DMS153 treated with DMSO at 0.1 percent for 48 hours (cell line): ENCODE measurements at regions not wholly inside any gene's neighbourhood (a gene's known extent, or its start where the extent isn't known, plus 50 kb on each side); places are given as distances from the start of the nearest gene placed in this dataset.

Experiments
- DNase-seq: peaks from one replicate; lab custom pipeline; 2025; ENCODE audit not compliant: unreplicated experiment; lab: John Stamatoyannopoulos, UW

GRCh38 chr5:135249658-135250057 is 149.4 kb downstream of the MACROH2A1 start:
- no peak for DNase-seq

GRCh38 chr5:135248801-135249231 is 150.2 kb downstream of the MACROH2A1 start:
- DNase-seq, result no peak

- DNase-seq, result no peak
Observed at GRCh38 chr5:135246923-135247795, 151.9 kb downstream of the MACROH2A1 start.

- no peak for DNase-seq
Observed at GRCh38 chr5:135246605-135246922, 152.5 kb downstream of the MACROH2A1 start.

- no peak for DNase-seq
Observed at GRCh38 chr5:135245521-135246499, 153.2 kb downstream of the MACROH2A1 start.

GRCh38 chr5:135244620-135245021 is 154.4 kb downstream of the MACROH2A1 start:
- DNase-seq, result no peak

GRCh38 chr5:135243556-135244285 is 155.3 kb downstream of the MACROH2A1 start:
- DNase-seq, result no peak

- no peak for DNase-seq
Observed at GRCh38 chr5:135242866-135243555, 156.0 kb downstream of the MACROH2A1 start.

- DNase-seq, result no peak
Observed at GRCh38 chr5:135242021-135242865, 156.8 kb downstream of the MACROH2A1 start.

GRCh38 chr5:135241536-135241935 is 157.5 kb downstream of the MACROH2A1 start:
- no peak for DNase-seq

- no peak for DNase-seq
Observed at GRCh38 chr5:135240781-135241360, 158.2 kb downstream of the MACROH2A1 start.

GRCh38 chr5:135240283-135240633 is 158.8 kb downstream of the MACROH2A1 start:
- no peak for DNase-seq

GRCh38 chr5:135239453-135240282 is 159.4 kb downstream of the MACROH2A1 start:
- DNase-seq, result no peak

- no peak for DNase-seq
Observed at GRCh38 chr5:135238622-135239452, 160.2 kb downstream of the MACROH2A1 start.

- DNase-seq, result no peak
Observed at GRCh38 chr5:135237748-135238103, 161.3 kb downstream of the MACROH2A1 start.

GRCh38 chr5:135236908-135237747 is 161.9 kb downstream of the MACROH2A1 start:
- no peak for DNase-seq
